G401 (cell line): ENCODE measurements at regions not wholly inside any gene's neighbourhood (a gene's known extent, or its start where the extent isn't known, plus 50 kb on each side); places are given as distances from the start of the nearest gene placed in this dataset.

Experiments used
- DNase-seq: peaks from one replicate; pipeline ENCODE4 v3.0.0-alpha.2; 2015; ENCODE audit warnings: low spot score
- in situ Hi-C: cut with HindIII; loops from 2 replicates; pipeline ENCODE4 v1.10.0; 2016; ENCODE audit warnings: low sequenced_read_pairs, mixed read lengths

- no peak for DNase-seq
- in situ Hi-C loops: no loop called here
These were observed 80.1 kb upstream of the ZC3H11B start for GRCh38 chr1:219692981-219693380.

- no peak for DNase-seq
- in situ Hi-C loops: no loop called here
These were observed 76.9 kb upstream of the ZC3H11B start for GRCh38 chr1:219689774-219690173.

- no peak for DNase-seq
- in situ Hi-C loops: no loop called here
These were observed 74.9 kb upstream of the ZC3H11B start for GRCh38 chr1:219687779-219688178.

GRCh38 chr1:219686171-219686570 lies 73.3 kb upstream of the ZC3H11B start:
- DNase-seq: no peak
- in situ Hi-C loops: no loop called here

GRCh38 chr1:219682788-219683187 lies 69.9 kb upstream of the ZC3H11B start:
- in situ Hi-C loops: no loop called here
- no peak for DNase-seq

- DNase-seq: no peak
- in situ Hi-C loops: no loop called here
These were observed 69.0 kb upstream of the ZC3H11B start for GRCh38 chr1:219681876-219682275.

- no peak for DNase-seq
- in situ Hi-C loops: no loop called here
These were observed 63.3 kb upstream of the ZC3H11B start for GRCh38 chr1:219676012-219676765.

- DNase-seq: no peak
- in situ Hi-C loops: no loop called here
These were observed 57.7 kb upstream of the ZC3H11B start for GRCh38 chr1:219670426-219671149.

GRCh38 chr1:219669556-219669955 lies 56.7 kb upstream of the ZC3H11B start:
- in situ Hi-C loops: no loop called here
- no peak for DNase-seq

GRCh38 chr1:219669042-219669441 lies 56.1 kb upstream of the ZC3H11B start:
- DNase-seq: no peak
- in situ Hi-C loops: no loop called here

GRCh38 chr1:219668446-219668845 lies 55.5 kb upstream of the ZC3H11B start:
- in situ Hi-C loops: no loop called here
- no peak for DNase-seq

- DNase-seq: no peak
- in situ Hi-C loops: no loop called here
These were observed 53.3 kb upstream of the ZC3H11B start for GRCh38 chr1:219666242-219666641.

GRCh38 chr1:219665089-219665488 lies 52.2 kb upstream of the ZC3H11B start:
- in situ Hi-C loops: no loop called here
- no peak for DNase-seq

GRCh38 chr1:219664310-219665029 lies 51.6 kb upstream of the ZC3H11B start:
- no peak for DNase-seq
- in situ Hi-C loops: no loop called here
